HG02870 (cell line): ENCODE measurements at regions not wholly inside any gene's neighbourhood (a gene's known extent, or its start where the extent isn't known, plus 50 kb on each side); places are given as distances from the start of the nearest gene placed in this dataset.
"Not testable (repeated sequence)": the region's sequence is repeated elsewhere in the genome, so short reads cannot be mapped to it uniquely, and the experiment has no call there.

ENCODE experiments used
- ATAC-seq: cut with Tn5 transposase; IDR thresholded peaks from one replicate; pipeline ENCODE4 v1.9.1; 2021; ENCODE audit warnings: mild to moderate bottlenecking, moderate library complexity; ENCODE audit not compliant: unreplicated experiment

GRCh38 chr2:154507186-154507585 lies 191.3 kb upstream of the KCNJ3 start:
- ATAC-seq = no peak

- ATAC-seq = no peak
These were observed 179.6 kb upstream of the KCNJ3 start for GRCh38 chr2:154518872-154519271.

GRCh38 chr2:154520951-154521350 lies 177.5 kb upstream of the KCNJ3 start:
- ATAC-seq = not testable (repeated sequence)

- no peak for ATAC-seq
These were observed 172.3 kb upstream of the KCNJ3 start for GRCh38 chr2:154526234-154526633.

DNA sequence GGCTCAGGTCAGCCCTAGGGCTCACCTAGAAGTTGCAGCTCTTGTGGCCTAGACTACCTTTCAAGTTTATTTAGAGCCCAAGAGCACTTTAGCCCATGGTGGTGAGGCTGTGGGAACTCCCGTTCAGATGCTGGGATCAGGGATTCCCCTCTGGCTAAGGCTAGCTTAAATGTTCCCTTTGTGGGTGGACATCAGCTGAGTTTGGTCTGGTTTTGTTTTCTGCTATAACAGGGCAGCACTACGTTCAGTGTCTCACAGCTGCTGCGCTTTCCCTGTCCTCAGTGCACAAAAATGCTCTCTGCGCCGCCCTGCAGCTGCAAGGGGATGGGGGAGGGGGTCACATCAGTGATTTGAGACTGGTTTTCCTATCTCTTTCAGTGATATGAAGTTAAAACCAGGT lies 170.5 kb upstream of the KCNJ3 start:
- no peak for ATAC-seq

DNA sequence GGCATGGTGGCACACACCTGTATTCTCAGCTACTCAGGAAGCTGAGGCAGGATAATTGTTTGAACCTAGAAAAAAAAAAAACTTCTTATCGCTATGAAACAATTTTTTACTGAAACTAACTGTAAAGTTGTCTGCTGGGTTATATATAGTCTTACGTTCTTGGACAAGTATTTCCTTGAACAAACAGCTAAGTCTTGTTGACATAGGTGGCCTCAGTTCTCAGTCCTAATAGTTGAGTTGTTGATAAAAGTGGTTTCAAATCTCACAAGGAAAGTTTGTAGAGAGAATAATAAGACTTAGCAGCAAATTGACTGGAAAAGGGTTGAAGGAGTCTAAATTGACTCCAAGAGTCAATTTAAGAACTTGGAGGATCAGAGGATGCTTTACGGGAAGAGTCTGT lies 166.5 kb upstream of the KCNJ3 start:
- ATAC-seq = no peak

GRCh38 chr2:154532763-154533162 lies 165.7 kb upstream of the KCNJ3 start:
- ATAC-seq = no peak

DNA sequence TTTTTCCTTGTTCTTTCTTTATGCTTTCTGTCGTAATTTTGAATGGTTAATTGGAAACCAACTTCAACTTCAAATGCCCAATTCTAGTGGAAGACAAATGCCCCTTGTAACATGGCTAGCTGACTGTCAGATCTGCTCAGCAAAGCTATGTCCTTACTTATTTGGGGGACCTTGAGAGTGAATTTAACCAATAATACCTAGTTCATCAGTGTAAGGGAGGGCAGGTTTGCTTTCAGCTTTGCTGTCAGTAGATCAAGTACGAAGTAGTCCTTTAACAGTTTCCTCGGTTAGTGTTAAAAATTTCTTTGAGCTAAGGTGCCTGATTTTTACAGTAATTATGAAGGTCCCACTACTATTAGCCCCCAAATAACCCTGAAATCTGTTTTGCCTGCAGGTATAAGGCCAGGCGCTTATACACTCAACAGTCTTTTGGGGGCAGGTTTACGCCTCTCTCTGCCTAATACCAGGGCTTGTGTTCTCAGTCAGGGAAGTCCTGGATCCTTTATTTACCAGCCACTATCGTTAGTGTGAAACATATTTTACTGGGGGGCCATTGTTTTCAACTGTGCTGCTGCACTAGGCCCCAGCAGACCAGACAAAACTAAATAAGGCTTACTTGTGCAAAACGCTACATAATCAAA lies 165.1 kb upstream of the KCNJ3 start:
- ATAC-seq = no peak

- no peak for ATAC-seq
These were observed 161.5 kb upstream of the KCNJ3 start for GRCh38 chr2:154537024-154537423.

DNA sequence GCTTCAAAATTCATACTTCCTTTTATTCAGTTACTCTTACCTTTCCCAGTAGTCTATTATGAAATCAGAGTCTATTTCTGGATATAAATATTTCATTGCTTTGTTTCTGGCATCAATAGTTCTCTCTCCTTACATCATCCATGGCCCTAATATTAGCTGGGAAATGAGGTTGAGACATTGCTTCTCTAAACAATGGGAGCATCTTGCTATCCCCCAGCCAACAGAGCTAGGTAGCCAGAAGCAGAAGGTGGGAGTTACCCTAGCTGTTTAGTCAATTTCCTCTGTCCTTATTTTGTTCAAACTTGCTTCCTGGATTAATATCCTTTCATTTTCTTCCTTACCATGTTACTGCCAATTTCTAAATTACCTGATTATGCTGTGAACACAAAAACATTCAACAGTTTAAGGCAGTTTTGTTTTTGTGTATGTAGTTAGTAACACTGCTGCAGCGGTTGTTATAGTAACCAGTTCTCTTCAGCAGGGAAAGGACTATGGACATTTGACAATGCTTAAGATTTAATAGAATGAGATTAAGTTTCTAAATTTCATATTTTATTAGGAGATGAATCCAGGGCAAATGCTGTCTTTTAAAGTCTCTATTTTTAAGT lies 160.5 kb upstream of the KCNJ3 start:
- no peak for ATAC-seq

DNA sequence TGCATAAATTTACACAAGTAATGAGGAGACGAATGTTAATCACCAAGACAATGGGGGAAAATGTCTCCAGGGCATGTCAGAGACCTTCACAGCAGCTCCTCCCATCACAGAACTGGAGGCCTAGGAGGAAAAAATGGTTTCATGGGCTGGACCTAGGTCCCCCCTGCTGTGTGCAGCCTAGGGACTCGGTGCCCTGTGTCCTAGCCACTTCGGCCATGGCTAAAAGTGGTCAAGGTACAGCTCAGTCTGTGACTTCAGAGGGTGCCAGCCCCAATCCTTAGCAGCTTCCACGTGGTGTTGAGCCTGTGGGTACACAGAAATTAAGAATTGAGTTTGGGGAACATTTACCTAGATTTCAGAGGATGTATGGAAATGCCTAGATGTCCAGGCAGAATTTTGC lies 152.2 kb upstream of the KCNJ3 start:
- no peak for ATAC-seq

DNA sequence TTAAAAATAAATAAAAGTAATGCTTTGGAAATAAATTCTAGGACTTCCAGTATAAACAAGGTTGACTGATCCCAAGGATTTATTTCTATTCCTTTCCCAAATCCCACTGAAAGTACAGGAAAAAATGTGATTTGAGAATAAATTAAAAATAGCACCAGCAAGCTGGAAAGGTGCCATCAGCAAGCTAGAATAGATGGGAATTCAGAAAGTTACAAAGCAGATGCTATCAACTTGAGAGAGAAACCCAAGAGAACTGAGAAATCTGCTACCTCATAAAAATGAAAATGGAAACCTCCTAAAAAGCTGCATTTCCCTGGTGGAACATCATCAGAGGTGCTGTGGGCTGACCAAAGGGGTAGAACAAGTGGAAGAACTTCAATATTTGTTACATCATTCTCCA lies 148.6 kb upstream of the KCNJ3 start:
- no peak for ATAC-seq

DNA sequence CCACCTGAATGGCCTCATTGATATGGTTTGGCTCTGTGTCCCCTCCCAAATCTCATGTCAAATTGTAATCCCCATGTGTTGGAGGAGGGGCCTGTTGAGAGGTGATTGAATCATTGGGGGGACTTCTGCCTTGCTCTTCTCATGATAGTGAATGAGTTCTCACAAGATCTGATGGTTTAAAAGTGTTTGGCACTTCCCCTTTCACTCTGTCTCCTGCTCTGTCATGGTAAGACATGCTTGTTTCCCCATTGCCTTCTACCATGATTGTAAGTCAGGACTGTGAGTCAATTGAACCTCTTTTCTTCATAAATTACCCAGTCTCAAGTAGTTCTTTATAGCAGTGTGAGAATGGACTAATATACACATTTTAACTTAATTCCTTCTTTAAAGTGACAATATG lies 146.8 kb upstream of the KCNJ3 start:
- ATAC-seq = no peak

DNA sequence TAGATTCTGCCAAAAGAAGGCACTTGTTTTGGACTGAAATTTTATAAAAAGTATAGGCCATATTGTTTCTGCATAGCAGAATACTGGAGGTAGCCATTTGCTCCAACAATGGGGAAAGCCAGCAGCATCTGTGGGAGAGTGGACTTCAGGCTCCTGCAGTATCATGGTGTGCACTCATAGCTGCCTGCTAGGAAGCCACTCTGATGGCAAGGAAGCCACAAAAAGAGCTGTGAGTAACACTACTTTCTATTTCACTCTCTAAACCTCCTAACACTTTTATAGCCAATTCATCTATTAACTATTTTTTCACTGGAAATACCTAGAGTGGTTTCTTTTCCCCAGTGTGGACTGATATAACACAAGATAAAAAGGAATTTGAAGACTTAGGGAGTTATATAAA lies 144.4 kb upstream of the KCNJ3 start:
- ATAC-seq = no peak

GRCh38 chr2:154555710-154556109 lies 142.8 kb upstream of the KCNJ3 start:
- ATAC-seq = no peak

GRCh38 chr2:154556146-154556545 lies 142.3 kb upstream of the KCNJ3 start:
- no peak for ATAC-seq

DNA sequence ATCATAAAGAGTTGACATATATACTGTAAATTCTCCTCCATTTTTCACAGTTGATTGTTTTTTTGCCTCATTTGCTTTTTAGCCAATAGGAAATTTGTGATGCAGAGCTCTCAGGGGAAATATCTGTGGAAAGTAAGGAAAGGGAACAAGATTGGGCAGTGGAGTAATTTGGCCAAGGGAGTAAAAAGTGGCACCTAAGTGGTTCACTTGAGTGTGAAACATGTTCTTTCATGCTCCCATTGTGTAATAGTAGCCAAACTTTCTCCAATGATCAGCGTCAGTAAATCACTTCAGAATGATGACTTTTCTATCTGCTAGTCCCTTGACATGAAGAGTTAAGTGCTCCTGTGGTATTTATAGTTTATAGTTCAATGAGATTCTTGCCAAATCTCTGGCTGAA lies 141.9 kb upstream of the KCNJ3 start:
- no peak for ATAC-seq

- no peak for ATAC-seq
These were observed 140.6 kb upstream of the KCNJ3 start for GRCh38 chr2:154557906-154558305.

DNA sequence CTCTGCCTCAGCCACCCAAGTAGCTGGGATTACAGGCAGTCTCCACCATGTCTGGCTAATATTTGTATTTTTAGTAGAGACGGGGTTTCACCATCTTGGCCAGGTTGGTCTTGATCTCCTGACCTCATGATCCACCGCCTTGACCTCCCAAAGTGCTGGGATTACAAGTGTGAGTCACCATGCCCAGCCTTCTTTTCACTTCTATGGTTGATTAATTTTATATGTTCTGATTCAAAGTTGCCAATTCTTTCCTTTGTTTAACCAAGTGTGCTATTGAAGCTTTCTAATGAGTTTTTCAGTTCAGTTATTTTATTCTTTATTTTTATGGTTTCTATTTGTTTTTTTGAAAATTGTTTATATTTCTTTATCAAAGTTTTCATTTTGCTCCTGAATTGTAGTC lies 133.1 kb upstream of the KCNJ3 start:
- ATAC-seq = no peak

DNA sequence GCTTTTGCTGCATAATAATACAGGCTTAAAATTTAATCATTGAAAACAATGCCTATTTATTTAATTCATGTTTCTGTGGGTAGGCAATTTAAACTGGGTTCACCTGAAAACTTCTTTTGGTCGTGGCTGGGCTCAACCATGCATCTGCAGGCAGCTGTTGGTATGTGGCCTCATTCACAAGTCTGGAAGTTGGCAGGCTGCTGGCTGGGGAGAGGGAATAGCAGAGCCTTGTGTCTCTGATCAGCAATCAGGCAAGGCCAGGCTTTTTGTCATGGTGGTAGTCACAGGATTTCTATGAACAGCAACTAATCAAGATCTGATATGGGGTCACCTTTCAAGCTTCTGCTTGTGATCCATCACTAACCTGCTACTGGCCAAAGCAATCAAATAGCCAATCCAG lies 130.1 kb upstream of the KCNJ3 start:
- no peak for ATAC-seq

GRCh38 chr2:154570501-154570900 lies 128.0 kb upstream of the KCNJ3 start:
- no peak for ATAC-seq

DNA sequence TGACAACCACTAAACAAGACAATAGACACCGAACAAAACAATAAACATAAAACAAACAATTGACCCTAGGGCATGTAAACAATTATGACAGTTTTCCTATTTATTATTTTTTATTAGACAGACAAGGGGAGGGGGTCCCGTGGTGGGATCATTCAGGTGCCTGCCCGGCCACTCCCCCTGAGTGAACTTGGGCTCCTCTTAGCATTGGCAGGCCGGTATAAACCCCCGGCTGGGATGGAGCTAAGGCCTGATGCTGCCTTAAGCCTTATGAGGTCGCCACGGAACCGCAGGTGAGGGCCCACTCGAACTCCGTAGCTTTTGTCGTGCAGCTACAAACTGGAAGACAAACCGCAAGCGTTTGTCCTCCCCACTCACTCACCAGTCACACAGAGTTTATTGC lies 121.8 kb upstream of the KCNJ3 start:
- not testable (repeated sequence) for ATAC-seq

DNA sequence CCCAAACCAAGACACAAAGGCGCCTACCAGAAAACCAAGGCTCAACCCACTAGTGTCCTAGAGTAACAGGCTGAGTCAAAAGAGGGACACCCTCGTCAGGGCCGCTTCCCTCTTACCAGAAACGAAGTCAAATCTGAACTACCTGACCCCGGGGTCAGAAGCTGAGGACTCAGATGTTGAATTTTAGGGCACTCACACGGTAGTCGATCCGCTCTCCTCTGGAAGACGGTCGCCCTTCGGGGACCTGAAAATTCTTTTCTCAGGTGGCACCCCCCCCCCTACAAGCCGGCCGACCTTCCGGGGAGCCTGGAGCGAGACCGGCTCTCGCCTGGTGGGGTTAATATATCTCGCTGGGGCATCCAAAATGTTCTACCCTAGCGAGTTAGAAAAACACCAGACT lies 121.1 kb upstream of the KCNJ3 start:
- ATAC-seq = no peak
